ENCODE measurements at regions not wholly inside any gene's neighbourhood (a gene's known extent, or its start where the extent isn't known, plus 50 kb on each side); places are given as distances from the start of the nearest gene placed in this dataset.
"Not testable (repeated sequence)": the region's sequence is repeated elsewhere in the genome, so short reads cannot be mapped to it uniquely, and the experiment has no call there.

- no peak for DNase-seq
- TF ChIP-seq POLR2A (IDR thresholded peaks at IDR 0.05; ENCODE audit: low read length) (no peak), GATA1 (IDR thresholded peaks at IDR 0.05; ENCODE audit: low read depth, low read length) (no peak)
These were observed 150.0 kb downstream of the NPIPB11 start for GRCh38 chr16:29256501-29256981.

DNA sequence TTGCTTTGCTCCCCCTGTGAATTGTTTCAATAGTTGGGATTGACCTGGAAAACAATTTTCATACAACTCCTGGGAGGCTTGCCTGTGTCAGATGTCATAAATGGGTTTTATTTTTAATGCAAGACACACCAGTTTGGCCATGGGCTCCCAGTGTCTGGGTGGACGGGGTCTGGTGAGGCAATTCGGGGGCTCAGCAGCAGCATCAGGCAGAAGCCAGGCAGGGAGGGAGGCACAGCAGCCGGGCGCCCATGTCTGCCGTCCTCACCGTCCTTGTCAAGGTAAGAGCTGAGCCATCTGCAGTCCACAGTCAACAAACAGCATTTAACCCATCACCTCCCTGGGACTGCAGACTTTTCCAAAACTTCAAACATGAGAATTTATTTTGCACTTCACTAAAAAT lies 150.6 kb downstream of the NPIPB11 start:
- DNase-seq: not testable (repeated sequence)

DNA sequence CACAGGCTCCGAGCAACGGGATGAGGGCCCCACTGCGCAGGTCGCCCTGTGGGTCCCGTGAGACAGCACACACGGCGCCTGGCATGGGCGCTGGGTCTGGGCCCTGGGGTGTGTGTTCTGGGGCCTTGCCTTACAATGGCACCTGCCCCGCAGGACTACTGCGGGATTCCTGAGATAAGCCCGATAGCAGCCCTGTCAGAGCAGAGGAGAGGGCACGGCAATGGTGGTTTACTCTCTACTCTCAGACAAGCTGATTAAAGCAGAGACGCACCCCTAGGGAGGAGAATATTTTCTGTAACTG lies 151.1 kb downstream of the NPIPB11 start:
- not testable (repeated sequence) for DNase-seq

DNA sequence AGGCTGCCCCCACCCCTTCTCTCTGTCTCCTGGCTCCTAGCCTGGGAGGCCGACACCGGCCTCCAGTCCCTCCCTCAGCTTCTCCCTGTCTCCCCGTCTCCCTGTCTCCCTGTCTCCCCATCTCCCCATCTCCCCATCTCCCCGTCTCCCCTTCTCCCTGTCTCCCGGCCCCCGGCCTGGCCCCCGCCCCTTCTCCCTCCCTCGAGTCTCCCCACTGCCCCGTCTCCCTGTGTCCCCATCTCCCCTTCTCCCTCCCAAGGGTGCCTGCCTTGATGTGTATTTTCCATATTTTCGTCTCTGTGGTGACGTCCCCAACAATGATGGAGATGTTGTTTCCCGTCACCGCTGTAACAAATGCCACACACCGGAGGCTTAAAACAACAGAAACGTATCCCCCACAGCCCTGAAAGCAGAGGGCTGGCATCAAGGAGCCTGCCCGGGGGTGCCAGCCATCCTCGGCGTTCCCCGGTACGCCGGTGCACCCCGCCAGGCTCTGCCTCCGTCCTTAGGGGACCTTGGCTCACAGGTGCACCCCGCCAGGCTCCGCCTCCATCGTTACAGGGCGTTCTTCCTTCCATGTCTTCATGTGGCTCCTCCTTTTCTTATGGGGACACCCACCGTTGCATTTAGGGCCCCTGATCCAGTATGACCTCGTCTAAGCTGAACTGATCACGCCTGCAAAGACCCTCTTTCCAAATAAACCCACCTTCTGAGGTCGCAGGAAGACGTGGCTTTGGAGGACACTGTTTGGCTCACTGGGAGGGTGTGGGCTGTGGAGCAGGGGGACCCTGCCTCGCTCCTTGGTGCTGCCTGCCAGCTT lies 151.6 kb downstream of the NPIPB11 start:
- TF ChIP-seq GATA1 (IDR thresholded peaks at IDR 0.05; ENCODE audit: low read depth, low read length) (no peak), POLR2A (IDR thresholded peaks at IDR 0.05; ENCODE audit: low read length) (no peak)
- no peak for DNase-seq

- DNase-seq: not testable (repeated sequence)
These were observed 152.6 kb downstream of the NPIPB11 start for GRCh38 chr16:29253716-29254590.

GRCh38 chr16:29253066-29253590 lies 153.4 kb downstream of the NPIPB11 start:
- DNase-seq: not testable (repeated sequence)

DNA sequence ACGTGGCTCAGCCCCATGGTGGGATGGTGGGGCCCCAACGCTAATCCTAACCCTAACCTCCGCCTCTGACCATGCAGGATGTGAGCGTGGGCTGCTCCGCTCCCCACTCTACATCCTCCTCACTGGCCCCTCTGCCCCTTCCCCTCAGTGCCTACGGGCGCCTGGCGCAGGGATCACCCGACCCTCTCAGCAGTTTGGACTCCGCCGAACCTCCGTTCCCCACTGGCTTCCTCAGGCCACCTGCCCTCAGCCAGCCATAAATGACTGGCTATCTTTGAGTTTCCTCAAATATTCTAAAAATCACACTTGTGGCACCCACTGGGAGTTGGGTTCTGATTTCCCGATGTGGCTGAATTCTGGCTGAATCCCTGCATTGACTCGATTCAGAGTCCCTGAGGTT lies 154.2 kb downstream of the NPIPB11 start:
- DNase-seq: not testable (repeated sequence)

DNA sequence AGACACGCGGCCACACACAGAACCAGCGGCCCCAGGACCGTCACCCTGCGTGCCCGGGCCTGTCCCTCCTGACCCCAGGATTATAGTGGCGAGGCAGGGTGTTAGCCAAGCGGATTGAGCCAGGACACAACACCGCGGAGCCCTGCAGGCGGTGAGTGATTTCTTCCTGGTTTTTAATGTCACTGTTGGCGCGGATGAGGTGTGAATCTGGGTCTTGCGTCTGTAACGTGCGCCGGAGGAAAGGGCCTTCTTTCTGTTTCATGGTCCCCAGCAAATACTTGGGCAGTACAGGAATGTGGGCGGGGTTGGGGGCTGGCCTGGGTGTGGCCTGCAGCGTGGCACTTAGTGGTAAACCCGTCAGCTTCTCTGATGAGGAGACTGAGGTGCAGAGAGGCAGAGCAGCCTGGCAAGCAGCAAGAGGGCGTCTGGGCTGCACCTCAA lies 154.9 kb downstream of the NPIPB11 start:
- not testable (repeated sequence) for DNase-seq

GRCh38 chr16:29250923-29251434 lies 155.5 kb downstream of the NPIPB11 start:
- DNase-seq: not testable (repeated sequence)

- DNase-seq: not testable (repeated sequence)
These were observed 156.0 kb downstream of the NPIPB11 start for GRCh38 chr16:29250469-29250868.

DNA sequence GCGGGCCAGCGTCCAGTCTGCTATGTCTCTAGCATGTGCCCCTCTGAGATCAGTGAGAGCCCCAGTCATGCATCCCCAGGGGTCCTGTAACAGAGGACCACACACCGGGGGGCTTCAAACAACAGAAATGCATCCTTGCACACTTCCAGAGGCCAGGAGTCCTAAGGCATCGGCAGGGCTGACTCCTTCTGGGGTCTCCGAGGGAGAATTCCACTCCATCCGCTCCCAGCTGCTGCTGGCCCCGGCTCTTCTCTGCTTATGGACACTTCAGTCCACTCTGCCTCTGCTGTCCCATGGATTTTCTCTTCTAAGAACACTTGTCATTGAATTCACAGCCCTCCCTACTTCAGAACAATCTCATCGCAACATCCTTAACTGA lies 157.6 kb downstream of the NPIPB11 start:
- DNase-seq: not testable (repeated sequence)

DNA sequence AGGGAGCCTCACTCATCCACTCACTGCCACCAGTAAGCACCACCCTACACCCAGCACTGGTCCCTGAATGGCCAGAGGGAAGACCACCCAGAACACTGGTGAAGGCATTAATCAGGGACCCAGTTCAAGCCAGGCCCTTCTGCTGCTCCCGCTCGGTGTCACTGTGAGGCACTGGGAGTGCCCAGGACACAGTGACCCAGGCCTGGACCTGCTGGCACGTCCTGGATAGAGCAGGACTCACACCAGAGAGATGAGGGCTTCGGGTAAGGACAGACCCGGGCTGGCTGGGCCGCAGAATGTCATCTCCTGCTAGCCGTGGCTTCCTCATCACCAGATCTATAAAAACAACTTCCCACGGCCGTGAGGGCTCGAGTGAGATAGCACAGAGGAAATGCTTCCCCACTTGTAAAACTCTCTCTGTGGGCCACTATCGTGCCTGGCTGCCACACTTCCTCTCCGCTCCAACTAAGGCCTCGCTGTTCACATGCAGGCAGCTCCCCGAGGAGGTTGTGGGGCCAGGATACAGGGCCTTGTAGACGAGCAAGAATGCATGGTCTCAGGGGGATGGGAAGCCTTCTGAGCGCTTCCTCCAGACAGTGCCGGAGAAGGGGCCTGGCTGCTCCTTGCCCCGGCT lies 158.1 kb downstream of the NPIPB11 start:
- DNase-seq: not testable (repeated sequence)

DNA sequence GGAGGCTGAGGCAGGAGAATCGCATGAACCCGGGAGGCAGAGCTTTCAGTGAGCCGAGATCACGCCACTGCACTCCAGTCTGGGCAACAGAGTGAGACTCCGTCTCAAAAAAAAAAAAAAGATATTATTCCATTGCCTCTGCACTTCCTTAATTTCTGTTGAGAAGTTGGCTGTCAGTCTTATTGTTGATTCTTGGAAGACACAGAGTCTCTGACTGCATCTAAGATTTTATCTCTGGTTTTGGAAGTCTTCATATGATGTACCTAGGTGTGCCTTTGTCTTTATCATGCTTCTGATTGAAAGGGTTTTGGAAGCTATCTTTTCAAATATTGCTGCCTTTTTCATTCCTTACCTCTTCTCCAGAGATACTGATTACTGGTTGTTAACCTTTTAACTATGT lies 160.4 kb downstream of the NPIPB11 start:
- DNase-seq: not testable (repeated sequence)

DNA sequence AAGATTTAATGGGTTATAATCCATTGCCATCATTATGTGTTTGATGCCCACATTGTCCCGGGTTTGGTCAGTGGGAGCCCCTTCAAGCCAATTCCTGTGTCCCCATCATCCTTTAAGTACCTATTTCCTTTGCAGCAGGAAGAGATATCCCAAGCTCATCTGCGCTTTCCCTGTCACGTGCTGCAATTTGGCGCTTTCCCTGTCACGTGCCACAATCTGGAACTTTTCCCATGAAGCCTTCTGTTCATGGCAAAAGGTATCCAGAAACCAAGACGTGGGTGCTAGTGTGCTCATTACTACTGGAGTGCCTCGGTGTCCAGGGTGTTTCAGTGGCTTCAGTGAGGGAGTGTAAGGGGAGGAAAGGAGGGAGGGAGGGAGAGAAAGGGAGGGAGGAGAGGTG lies 168.5 kb downstream of the NPIPB11 start:
- no peak for TF ChIP-seq GATA1 (IDR thresholded peaks at IDR 0.05; ENCODE audit: low read depth, low read length)
- TF ChIP-seq POLR2A (IDR thresholded peaks at IDR 0.05; ENCODE audit: low read length): no peak
- DNase-seq: no peak

DNA sequence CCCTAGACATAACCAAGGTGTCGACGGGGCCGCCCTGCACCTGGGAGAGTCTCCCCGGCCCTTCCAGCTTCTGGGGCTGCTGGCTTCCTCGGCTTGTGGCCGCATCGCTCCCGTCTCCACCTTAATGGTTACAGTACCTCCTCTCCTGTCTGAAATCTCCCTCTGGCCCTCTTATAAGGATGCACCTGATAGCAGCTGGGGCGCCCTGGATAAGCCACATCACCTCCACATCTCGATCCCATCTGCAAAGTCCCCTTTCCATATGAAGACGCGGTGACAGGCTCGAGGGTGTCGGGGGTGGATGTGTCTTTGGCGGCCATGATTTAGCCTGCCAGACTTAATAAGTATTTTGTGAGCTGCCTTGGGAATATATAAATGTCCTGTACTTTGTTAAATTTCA lies 169.0 kb downstream of the NPIPB11 start:
- not testable (repeated sequence) for DNase-seq

- DNase-seq: not testable (repeated sequence)
These were observed 169.5 kb downstream of the NPIPB11 start for GRCh38 chr16:29237023-29237422.

DNA sequence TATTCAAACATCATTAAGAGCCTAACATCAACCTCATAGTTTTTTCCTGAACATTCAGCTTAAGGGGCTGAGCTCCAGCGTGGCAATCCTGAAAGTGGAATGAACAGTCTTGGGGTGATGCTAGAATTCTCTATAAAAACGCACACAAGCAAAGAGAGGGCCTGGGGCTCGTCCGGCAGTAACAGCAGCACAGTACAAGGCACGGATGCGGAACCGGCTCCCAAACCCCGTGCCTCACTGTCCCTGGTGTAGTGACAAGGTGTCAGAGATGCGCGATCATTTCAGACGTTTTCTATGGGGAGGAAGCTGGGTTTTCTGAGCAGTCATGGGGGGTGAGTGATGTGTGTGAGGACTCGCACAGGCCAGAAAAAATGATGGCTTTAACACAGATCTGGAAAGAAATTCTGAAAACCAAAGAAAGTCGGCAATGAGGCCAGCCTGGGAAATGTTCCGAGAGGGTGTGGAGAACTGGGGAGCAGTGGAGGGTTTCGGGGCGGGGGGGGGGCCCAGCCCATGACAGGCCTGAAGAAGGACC lies 170.6 kb downstream of the NPIPB11 start:
- not testable (repeated sequence) for DNase-seq

DNA sequence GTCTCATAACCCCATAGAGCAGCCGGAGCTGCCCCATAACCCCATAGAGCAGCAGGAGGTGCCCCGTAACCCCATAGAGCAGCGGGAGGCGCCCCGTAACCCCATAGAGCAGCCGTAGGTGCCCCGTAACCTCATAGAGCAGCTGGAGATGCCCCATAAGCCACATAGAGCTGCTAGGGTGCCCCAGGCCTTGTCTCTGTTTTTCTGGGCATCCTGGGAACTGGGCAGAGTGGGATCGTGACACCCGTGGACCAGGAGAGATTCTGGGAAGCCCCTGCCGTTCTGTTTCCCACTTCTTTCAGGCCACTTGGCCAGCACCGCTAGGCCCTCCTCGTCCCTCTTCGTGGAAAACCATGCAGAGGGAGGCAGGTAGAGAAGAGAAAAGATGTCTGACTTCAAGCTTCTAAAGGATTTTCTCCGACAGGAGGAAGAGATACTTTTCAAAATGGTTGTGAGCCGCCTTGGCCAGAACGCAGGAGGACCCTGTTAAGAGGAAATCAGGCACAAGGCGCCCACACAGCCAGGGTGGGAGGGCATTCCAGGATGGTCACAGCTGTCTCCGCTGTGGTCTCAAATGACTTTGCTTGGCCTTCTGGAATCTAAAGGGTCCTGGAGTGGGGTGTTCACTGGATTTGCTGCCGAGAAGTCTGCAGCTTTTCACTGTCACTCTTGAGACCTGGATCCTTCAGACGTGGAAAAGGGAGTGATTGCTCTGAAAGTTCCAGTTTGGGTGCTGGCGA lies 171.8 kb downstream of the NPIPB11 start:
- not testable (repeated sequence) for DNase-seq

DNA sequence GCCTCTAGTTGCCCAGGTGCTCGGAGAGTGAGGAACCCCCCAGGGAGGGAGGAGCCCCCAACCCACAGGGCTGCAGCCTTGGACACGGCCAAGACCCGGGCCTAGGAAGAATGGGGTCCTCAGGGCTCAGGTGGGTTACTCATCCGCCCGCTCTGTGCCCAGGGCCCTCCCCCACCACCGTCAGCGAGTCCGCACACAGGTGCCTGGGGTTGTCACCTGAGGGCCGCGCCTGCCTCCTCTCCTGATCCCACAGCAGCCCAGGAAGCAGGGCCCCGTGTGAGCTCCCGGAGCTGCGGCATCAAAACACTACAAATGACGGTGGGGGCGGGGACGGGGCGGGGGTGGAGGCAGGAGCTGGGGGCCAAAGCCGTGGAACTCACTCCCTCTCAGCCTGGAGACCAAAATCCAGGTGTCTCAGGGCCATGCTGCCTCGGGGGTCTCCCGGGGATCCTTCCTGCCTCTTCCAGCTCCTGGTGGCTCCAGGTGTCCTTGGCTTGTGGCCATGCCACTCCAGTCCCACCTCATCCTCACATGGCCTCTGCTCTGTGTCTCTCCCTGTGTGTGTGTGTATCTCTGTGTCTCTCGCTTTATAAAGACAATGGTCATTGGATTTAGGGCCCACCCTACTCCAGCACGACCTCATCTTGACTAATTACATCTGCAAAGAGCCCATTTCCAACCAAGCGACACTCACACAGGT lies 172.7 kb downstream of the NPIPB11 start:
- not testable (repeated sequence) for DNase-seq
